Epithelial cell of proximal tubule (primary cell): ENCODE measurements at regions not wholly inside any gene's neighbourhood (a gene's known extent, or its start where the extent isn't known, plus 50 kb on each side); places are given as distances from the start of the nearest gene placed in this dataset.
"Not testable (repeated sequence)": the region's sequence is repeated elsewhere in the genome, so short reads cannot be mapped to it uniquely, and the experiment has no call there.

Experiments
- DNase-seq: peaks from one replicate; pipeline ENCODE4 v3.0.0-alpha.2; 2011; ENCODE audit warnings: low read depth
- H3K4me3 ChIP-seq: 2 replicates; pipeline ENCODE4 v1.5.1; 2011; ENCODE audit warnings: low read depth, mild to moderate bottlenecking, low read length
- CTCF ChIP-seq: conservative IDR thresholded peaks from 2 replicates; pipeline ENCODE4 v1.5.1; 2012; ENCODE audit warnings: low read depth, mild to moderate bottlenecking, low read length

DNA sequence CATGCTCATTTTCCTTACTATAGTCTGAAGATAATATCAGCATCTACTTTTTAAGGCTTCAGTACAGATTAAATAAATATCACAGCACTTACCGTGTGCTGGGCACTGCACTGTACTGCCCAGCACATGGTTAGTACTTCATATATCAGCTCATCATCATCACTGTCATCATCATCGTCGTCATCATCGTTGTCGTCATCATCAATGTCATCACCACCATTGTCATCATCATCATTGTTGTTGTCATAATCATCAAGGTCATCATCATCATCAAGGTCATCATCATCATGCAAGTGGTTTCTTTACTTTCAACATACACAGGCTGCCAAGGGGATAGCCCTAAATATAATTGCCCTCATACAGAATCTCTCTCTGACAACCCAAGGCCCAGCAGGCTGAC, 275.1 kb downstream of the ABCC12 start:
- TF ChIP-seq CTCF, result no peak
- H3K4me3 ChIP-seq, result no peak overlapping the region
- DNase-seq, result no peak

DNA sequence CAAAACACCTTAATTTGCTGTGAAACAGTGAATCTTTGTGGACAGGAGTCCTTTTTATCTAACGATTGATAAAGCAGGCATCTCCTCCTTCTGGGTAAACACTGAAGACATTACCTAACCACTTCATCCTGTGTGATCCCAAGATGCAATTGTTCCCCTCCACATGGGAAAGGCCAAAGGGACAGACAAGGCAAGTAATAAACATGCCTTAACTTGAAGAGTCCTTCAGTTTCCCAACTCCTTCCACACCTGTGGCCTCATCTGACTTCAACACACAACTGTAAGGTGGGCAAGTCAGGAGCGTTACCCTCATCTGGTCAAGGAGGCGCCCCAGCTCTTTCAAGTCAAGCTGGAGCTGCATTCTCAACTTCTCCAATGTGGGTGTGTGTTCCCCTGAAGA, 278.6 kb downstream of the ABCC12 start:
- DNase-seq, result no peak
- TF ChIP-seq CTCF, result no peak
- no peak overlapping the region for H3K4me3 ChIP-seq

- H3K4me3 ChIP-seq, result no peak overlapping the region
- no peak for DNase-seq
- TF ChIP-seq CTCF, result no peak
Observed at GRCh38 chr16:47876511-47876910, 279.3 kb downstream of the ABCC12 start.

- DNase-seq, result no peak
- no peak overlapping the region for H3K4me3 ChIP-seq
- TF ChIP-seq CTCF, result peak; percentile 51
Observed at GRCh38 chr16:47873434-47873833, 282.4 kb downstream of the ABCC12 start.

- no peak overlapping the region for H3K4me3 ChIP-seq
- no peak for TF ChIP-seq CTCF
- DNase-seq, result no peak
Observed at GRCh38 chr16:47872225-47872624, 283.6 kb downstream of the ABCC12 start.

GRCh38 chr16:47866423-47866822, 289.4 kb downstream of the ABCC12 start:
- no peak for TF ChIP-seq CTCF
- DNase-seq, result no peak
- H3K4me3 ChIP-seq, result no peak overlapping the region

- no peak overlapping the region for H3K4me3 ChIP-seq
- DNase-seq, result no peak
- no peak for TF ChIP-seq CTCF
Observed at GRCh38 chr16:47865337-47865855, 290.4 kb downstream of the ABCC12 start.

DNA sequence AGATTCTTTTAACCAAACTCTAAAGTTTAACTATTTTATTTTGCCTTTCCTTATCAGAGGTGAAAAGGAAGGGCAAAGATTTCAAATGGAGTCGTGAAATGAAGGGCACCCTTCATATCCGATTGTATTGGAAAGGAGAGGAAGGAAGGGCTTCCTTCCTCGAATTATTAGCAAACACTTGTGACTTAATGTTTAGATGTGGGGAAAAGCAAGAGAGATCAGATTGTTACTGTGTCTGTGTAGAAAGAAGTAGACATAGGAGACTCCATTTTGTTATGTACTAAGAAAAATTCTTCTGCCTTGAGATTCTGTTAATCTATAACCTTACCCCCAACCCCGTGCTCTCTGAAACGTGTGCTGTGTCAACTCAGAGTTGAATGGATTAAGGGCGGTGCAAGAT, 291.5 kb downstream of the ABCC12 start:
- not testable (repeated sequence) for DNase-seq, H3K4me3 ChIP-seq
